IMR-90 (cell line): ENCODE measurements at regions not wholly inside any gene's neighbourhood (a gene's known extent, or its start where the extent isn't known, plus 50 kb on each side); places are given as distances from the start of the nearest gene placed in this dataset.

Source experiments
- ATAC-seq: fragments of 200-7000 bp; cut with Tn5 transposase; 2 replicates; pipeline ENCODE4 v1.9.1; 2020; ENCODE audit warnings: low read depth, mild to moderate bottlenecking, moderate library complexity
- BruUV-seq: library from RNA; stranded (reverse); fragments of 400-500 nt; replicated peaks from 2 replicates; lab custom pipeline; 2021; lab: Mats Ljungman, UMichigan
- CTCF ChIA-PET: fragments of 300-600 bp; formaldehyde crosslinking; extraction: SDS; loops from one replicate; lab custom pipeline; 2021; ENCODE audit warnings: antibody characterized with exemption; lab: Yijun Ruan, JAX
- POLR2A ChIA-PET: fragments of 300-600 bp; sonication (Branson Sonifier 250); formaldehyde crosslinking; loops from one replicate; lab custom pipeline; 2022; ENCODE audit warnings: antibody characterized with exemption; ENCODE audit not compliant: unreplicated experiment; lab: Charles Lee
- DNase-seq: peaks from one replicate; pipeline ENCODE4 v3.0.0; 2013
- H2AFZ ChIP-seq: replicated peaks from 2 replicates; pipeline ENCODE3; 2013; ENCODE audit warnings: low read length, mild to moderate bottlenecking; ENCODE audit not compliant: poor library complexity
- H2AK5ac ChIP-seq: 2 replicates; pipeline ENCODE4 v1.6.1; 2013; ENCODE audit warnings: low read depth, low read length, inconsistent platforms
- H2AK9ac ChIP-seq: replicated peaks from 2 replicates; pipeline ENCODE3; 2013; ENCODE audit warnings: mild to moderate bottlenecking, low read depth, low read length, moderate library complexity; ENCODE audit not compliant: poor library complexity
- H2BK120ac ChIP-seq: 2 replicates; pipeline ENCODE4 v1.6.1; 2013; ENCODE audit warnings: low read depth, low read length, inconsistent platforms
- H2BK15ac ChIP-seq: 3 replicates; pipeline ENCODE4 v1.6.1; 2013; ENCODE audit warnings: low read depth, low read length, inconsistent platforms
- H2BK20ac ChIP-seq: 2 replicates; pipeline ENCODE4 v1.6.1; 2013; ENCODE audit warnings: low read depth, mild to moderate bottlenecking, inconsistent platforms, low read length, moderate library complexity
- H2BK5ac ChIP-seq: 2 replicates; pipeline ENCODE4 v1.6.1; 2013; ENCODE audit warnings: mild to moderate bottlenecking, low read depth, low read length, inconsistent platforms; ENCODE audit not compliant: poor library complexity, severe bottlenecking
- H3K14ac ChIP-seq: replicated peaks from 2 replicates; pipeline ENCODE4 v1.6.1; 2013; ENCODE audit warnings: low read depth, low read length, inconsistent platforms
- H3K18ac ChIP-seq: 2 replicates; pipeline ENCODE4 v1.6.1; 2013; ENCODE audit warnings: low read depth, low read length, control low read depth
- H3K23ac ChIP-seq: 2 replicates; pipeline ENCODE4 v1.6.1; 2013; ENCODE audit warnings: low read depth, low read length, inconsistent platforms
- H3K27ac ChIP-seq: 2 replicates; pipeline ENCODE4 v1.5.1; 2013; ENCODE audit warnings: mild to moderate bottlenecking, control low read depth, low read length; ENCODE audit not compliant: insufficient read depth
- H3K27me3 ChIP-seq: 2 replicates; pipeline ENCODE4 v1.6.1; 2013; ENCODE audit warnings: low read length; ENCODE audit not compliant: control insufficient read depth, insufficient read depth
- H3K36me3 ChIP-seq: 2 replicates; pipeline ENCODE4 v1.6.1; 2013; ENCODE audit warnings: low read length, mixed read lengths; ENCODE audit not compliant: control insufficient read depth, insufficient read depth
- H3K4ac ChIP-seq: 2 replicates; pipeline ENCODE4 v1.6.1; 2013; ENCODE audit warnings: low read depth, low read length, inconsistent platforms
- H3K4me1 ChIP-seq: 2 replicates; pipeline ENCODE4 v1.6.1; 2013; ENCODE audit warnings: low read length, mixed read lengths; ENCODE audit not compliant: control insufficient read depth, insufficient read depth
- H3K4me2 ChIP-seq: 2 replicates; pipeline ENCODE4 v1.6.1; 2013; ENCODE audit warnings: low read depth, mild to moderate bottlenecking, control low read depth, low read length, moderate library complexity
- H3K4me3 ChIP-seq: 2 replicates; pipeline ENCODE4 v1.5.1; 2013; ENCODE audit warnings: low read depth, mild to moderate bottlenecking, control low read depth, low read length, moderate library complexity; ENCODE audit not compliant: insufficient read depth
- H3K56ac ChIP-seq: 2 replicates; pipeline ENCODE4 v1.6.1; 2013; ENCODE audit warnings: low read length, inconsistent platforms; ENCODE audit not compliant: insufficient read depth; ENCODE audit errors: extremely low read depth
- H3K79me1 ChIP-seq, 2 experiments: 2 replicates each; pipeline ENCODE4 v1.6.1; 2013; ENCODE audit warnings: low read length in 2 of 2, inconsistent platforms in 1 of 2, low read depth in 1 of 2
- H3K9ac ChIP-seq: 2 replicates; pipeline ENCODE4 v1.6.1; 2013; ENCODE audit warnings: low read depth, low read length, control low read depth
- H3K9me1 ChIP-seq: 2 replicates; pipeline ENCODE4 v1.6.1; 2013; ENCODE audit warnings: low read length, inconsistent platforms; ENCODE audit not compliant: insufficient read depth
- H3K9me3 ChIP-seq: 2 replicates; pipeline ENCODE4 v1.6.1; 2013; ENCODE audit warnings: low read length; ENCODE audit not compliant: control insufficient read depth, insufficient read depth
- H4K20me1 ChIP-seq: 2 replicates; pipeline ENCODE4 v1.6.1; 2013; ENCODE audit warnings: low read length, inconsistent platforms; ENCODE audit not compliant: insufficient read depth
- H4K5ac ChIP-seq: 2 replicates; pipeline ENCODE4 v1.6.1; 2013; ENCODE audit warnings: mild to moderate bottlenecking, low read depth, low read length, control low read depth
- H4K8ac ChIP-seq, 2 experiments: 2 replicates each; pipeline ENCODE4 v1.6.1; 2013; ENCODE audit warnings: low read depth in 2 of 2, low read length in 2 of 2, control low read depth in 1 of 2, inconsistent platforms in 1 of 2
- H4K91ac ChIP-seq: 2 replicates; pipeline ENCODE4 v1.6.1; 2013; ENCODE audit warnings: low read depth, low read length, inconsistent platforms; ENCODE audit not compliant: insufficient read depth
- CEBPB ChIP-seq: IDR thresholded peaks from 2 replicates; pipeline ENCODE4 v1.6.1; 2012; ENCODE audit warnings: low read depth, low read length, improper control_type of control experiment
- MAZ ChIP-seq: IDR thresholded peaks from 2 replicates; pipeline ENCODE4 v1.6.1; 2012; ENCODE audit warnings: low read depth, mild to moderate bottlenecking, low read length, improper control_type of control experiment, moderate library complexity, borderline replicate concordance
- MXI1 ChIP-seq: IDR thresholded peaks from 2 replicates; pipeline ENCODE4 v1.6.1; 2012; ENCODE audit warnings: low read depth, mild to moderate bottlenecking, low read length, moderate library complexity, borderline replicate concordance
- RAD21 ChIP-seq: IDR thresholded peaks from 2 replicates; pipeline ENCODE4 v1.6.1; 2012; ENCODE audit warnings: low read length, improper control_type of control experiment
- RFX5 ChIP-seq: IDR thresholded peaks from 2 replicates; pipeline ENCODE4 v1.8.0; 2012; ENCODE audit warnings: low read depth, mild to moderate bottlenecking, low read length, moderate library complexity
- WGBS, 2 experiments: methylation state at CpG; one replicate each; pipeline versions ENCODE4 v1.1.5 to v1.1.7; 2013; ENCODE audit warnings: missing lambda C conversion rate in 2 of 2; ENCODE audit not compliant: insufficient read length in 1 of 2; ENCODE audit errors: extremely low coverage in 2 of 2; 5-methylcytosine and 5-hydroxymethylcytosine counted together
- dilution Hi-C: fragments of 300-500 bp; cut with HindIII; formaldehyde crosslinking; loops from one replicate; pipeline ENCODE4 v1.14.3; 2018; ENCODE audit warnings: low sequenced_read_pairs; ENCODE audit not compliant: unreplicated experiment
- in situ Hi-C: fragments of 300-500 bp; cut with MboI; formaldehyde crosslinking; loops from 3 replicates; pipeline ENCODE4 v1.14.3; 2019; ENCODE audit warnings: low sequenced_read_pairs, inconsistent platforms, mixed read lengths
- intact Hi-C: fragments of 100-400 bp; cut with micrococcal nuclease; formaldehyde crosslinking; loops from 2 replicates; pipeline ENCODE4 v1.10.0; 2022

DNA sequence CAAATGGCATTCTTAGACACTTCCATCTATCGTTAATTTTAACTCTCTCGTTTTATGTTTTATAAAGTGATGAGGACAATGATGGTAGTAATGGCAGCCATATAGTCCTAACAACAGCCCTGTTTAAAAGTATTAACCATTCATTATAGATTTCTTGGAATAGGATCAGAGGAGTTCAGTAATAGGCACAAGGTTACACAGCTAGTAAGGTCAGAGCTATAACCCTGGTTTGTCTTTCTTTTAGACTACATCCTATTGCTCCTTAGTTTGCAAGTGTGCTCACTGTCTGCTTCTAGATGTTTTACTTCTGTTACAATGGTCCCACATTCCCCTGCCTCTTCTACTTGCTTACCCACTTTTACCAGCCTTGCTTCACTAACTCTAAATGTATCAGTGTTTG, 50.9 kb downstream of the TLCD4 start:
- CTCF ChIA-PET = interaction anchor here (0.6 kb wide), 1 partner anchor 46 kb away, joined by 4 read pairs; no protein-coding TSS in a partner anchor

More for the DNA sequence above, 50.9 kb downstream of the TLCD4 start:
- no peak overlapping the region for H3K27ac ChIP-seq
- no peak for ATAC-seq
- no peaks in the 10 kb centered on the region for H4K20me1 ChIP-seq
- no peak overlapping the region for H3K4me3 ChIP-seq
- in situ Hi-C loops (no loop called here), intact Hi-C loops (no loop called here), dilution Hi-C loops (no loop called here)
- H2BK120ac ChIP-seq = no peak overlapping the region
- H4K91ac ChIP-seq = no peak overlapping the region
- H4K8ac ChIP-seq = no peak overlapping the region
- H3K36me3 ChIP-seq = no peaks in the 10 kb centered on the region
- TF ChIP-seq MXI1 = no peak
- no peak for TF ChIP-seq RFX5
- TF ChIP-seq MAZ = no peak
- no peak for TF ChIP-seq RAD21
- no peak for TF ChIP-seq CEBPB
- H2BK15ac ChIP-seq = no peak overlapping the region
- H3K14ac ChIP-seq = no peak overlapping the region
- H3K27me3 ChIP-seq = no peaks in the 10 kb centered on the region
- no TSS peak for BruUV-seq
- no peak overlapping the region for H2BK5ac ChIP-seq
- no peak overlapping the region for H3K4me2 ChIP-seq
- DNase-seq = no peak
- no peaks in the 10 kb centered on the region; the same call in 1 of the 2 replicates for H3K4me1 ChIP-seq
- POLR2A ChIA-PET = no interaction called here
- no peak overlapping the region for H3K9ac ChIP-seq
- H4K5ac ChIP-seq = no peak overlapping the region
- no peak overlapping the region for H3K4ac ChIP-seq
- no peaks in the 10 kb centered on the region for H3K9me1 ChIP-seq
- H2BK20ac ChIP-seq = no peak overlapping the region
- H2AK5ac ChIP-seq = no peak overlapping the region
- no peak overlapping the region for H3K23ac ChIP-seq
- no CpG with 5 or more reads among the region's 2 CpGs for WGBS, 2 experiments
- no peak overlapping the region for H3K56ac ChIP-seq
- no peak overlapping the region for H2AFZ ChIP-seq
- H2AK9ac ChIP-seq = no peak overlapping the region
- H3K79me1 ChIP-seq = no peaks in the 10 kb centered on the region
- H3K18ac ChIP-seq = no peak overlapping the region
- H3K9me3 ChIP-seq = 0 out of 2 replicates have a peak, but pooled peaks cover 2% of the 10 kb centered on the region
